Esophagus squamous epithelium (tissue), 4 donors: ENCODE measurements at regions not wholly inside any gene's neighbourhood (a gene's known extent, or its start where the extent isn't known, plus 50 kb on each side); places are given as distances from the start of the nearest gene placed in this dataset.

Source experiments
- CTCF ChIP-seq, 6 experiments: fragments of 450-650 bp in 4 of 6; fragments of 200-600 bp in 2 of 6; sonication (generic) in 2 of 6; IDR thresholded peaks; one replicate each; pipeline ENCODE4 v1.5.1; 2016 to 2019; ENCODE audit warnings: antibody characterized with exemption in 6 of 6, mild to moderate bottlenecking in 4 of 6, moderate library complexity in 4 of 6
- POLR2A ChIP-seq, 4 donors: fragments of 450-650 bp; IDR thresholded peaks; one replicate each; pipeline ENCODE4 v1.6.1; 2017; ENCODE audit warnings: antibody characterized with exemption in 4 of 4, mild to moderate bottlenecking in 4 of 4, moderate library complexity in 3 of 4

GRCh38 chr9:115799734-115800133 lies 353.9 kb upstream of the PAPPA start:
- no peak for TF ChIP-seq CTCF (IDR thresholded peaks at IDR 0.05)
- no peak for TF ChIP-seq POLR2A (IDR thresholded peaks at IDR 0.05)
